ENCODE measurements at regions not wholly inside any gene's neighbourhood (a gene's known extent, or its start where the extent isn't known, plus 50 kb on each side); places are given as distances from the start of the nearest gene placed in this dataset.

DNA sequence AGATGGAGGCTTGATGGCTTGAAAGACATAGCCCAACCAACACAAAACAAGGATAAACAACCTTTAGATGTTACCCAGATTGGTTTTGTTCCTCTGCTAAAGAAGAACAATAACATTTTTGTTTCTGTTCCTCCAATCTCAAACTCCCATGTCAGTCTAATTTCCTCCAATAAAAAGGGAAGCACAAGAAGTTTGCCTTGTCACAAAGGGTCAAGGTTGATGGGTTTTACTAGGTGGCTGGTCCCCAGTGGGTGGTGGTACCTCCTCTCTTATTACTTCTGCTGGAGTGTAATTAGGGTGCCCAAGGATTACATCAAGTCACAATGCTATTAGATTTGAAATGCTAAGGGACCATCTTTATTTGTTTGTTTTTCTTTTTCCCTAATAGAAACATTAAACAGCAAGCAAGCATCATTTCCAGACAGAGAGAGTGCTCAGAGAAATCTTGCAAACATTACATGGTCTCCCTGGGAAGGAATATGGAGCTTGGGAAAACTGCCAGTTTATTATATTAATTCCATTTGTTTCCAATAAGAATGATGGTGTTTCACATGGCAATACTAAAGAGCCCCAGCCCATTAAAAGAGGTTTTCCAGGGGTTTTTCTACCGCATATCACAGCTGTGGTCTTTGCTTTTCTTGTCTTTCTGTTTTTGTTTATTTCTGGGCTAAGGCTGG is 78.3 kb upstream of the AOAH start:
- DNase-seq (ENCODE audit: low spot score): no peak

DNA sequence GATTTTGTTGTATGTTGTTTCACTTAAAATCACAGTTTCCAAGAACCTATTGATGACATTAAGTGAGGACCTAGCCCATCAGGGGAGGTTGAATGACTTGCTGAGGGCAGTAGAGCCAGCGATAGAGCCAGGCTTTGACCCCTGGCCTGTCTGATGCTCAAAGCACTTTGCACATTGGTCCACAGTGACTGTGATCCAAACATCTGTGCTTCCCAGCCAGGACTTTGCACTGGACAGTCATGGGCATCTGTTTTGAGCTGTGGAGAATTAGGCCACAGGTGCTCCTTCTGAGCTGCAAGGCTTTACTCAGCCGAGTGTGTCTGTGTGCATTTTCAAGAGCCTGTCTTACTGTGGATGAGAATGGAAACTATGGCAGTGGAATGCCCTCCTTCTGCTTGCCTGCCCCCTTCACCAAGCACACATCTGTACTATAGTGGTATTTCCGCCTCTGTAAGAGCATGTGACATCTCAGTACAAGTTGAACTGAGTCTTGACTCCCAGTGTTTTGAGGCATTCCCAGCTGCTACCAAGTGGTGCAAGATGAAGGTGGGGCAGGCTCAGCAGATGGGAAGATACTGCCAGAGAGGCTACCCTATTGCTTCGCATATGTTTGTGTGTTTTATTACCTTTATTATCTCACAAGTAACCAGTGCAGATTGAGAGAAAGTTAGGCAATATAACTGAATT is 72.7 kb upstream of the AOAH start:
- DNase-seq (ENCODE audit: low spot score): no peak

DNA sequence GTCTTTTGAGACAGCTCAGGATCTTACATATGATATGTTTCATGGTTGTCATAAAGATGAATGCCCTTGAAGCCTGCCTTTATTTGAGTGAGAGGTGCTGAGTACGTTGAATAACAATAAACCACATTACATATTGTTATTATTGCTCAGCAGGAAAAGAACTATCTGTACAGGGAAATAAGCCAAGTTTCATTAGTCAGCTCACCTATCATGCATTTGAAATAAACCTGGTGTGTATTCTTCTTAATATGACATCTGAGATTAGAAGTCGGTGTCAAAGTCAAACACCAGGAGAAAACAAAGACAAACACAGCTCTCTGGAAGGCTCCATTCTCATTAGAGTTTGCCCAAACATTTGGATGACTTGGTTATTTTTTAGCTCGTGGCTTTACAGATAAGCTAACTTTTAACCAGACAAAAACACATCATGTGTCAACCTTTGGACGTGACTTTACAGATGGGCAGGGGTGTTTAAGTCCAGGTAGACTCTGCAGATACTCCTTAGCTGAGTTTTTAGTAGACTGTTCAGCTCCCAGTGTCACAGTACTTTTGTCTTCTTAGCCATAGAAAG is 71.2 kb upstream of the AOAH start:
- no peak for DNase-seq (ENCODE audit: low spot score)

DNA sequence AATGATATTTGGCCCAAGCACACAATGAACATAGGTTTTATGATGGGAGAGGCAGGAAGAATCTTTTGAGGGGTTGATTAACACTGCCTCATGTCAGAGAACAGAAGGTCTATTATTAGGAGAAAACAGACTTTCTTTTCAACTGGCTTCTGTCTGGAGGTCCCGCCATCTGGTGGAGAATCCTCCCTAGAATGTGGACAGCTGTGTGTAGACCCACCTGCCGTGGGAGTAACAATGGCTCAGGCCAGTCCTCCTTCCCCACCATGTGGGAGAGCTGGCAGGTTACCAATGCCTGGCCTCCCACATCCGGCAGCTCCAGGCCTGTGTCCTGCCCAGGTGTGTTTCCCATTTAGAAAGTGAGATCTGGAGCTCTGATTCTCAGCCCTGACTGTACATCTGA is 70.4 kb upstream of the AOAH start:
- no peak for DNase-seq (ENCODE audit: low spot score)

DNA sequence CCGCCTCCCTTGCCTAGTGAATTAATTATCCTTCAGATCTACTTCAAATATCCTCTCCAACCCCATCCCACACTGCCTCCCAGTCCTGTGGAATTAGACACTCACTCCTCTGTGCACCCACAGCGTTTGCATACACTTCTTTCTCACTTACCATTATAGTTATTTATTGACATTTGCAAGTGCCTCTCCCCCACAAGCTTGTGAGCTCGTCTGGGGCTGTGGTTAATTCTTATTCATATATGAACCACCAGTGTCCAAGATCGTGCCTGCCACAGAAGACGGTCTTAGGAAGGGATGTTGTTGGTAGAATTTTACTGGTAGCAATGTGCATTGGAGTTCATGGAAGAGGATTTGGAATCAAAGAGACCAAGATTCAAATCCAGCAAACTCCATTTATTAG is 68.1 kb upstream of the AOAH start:
- DNase-seq (ENCODE audit: low spot score): no peak

DNA sequence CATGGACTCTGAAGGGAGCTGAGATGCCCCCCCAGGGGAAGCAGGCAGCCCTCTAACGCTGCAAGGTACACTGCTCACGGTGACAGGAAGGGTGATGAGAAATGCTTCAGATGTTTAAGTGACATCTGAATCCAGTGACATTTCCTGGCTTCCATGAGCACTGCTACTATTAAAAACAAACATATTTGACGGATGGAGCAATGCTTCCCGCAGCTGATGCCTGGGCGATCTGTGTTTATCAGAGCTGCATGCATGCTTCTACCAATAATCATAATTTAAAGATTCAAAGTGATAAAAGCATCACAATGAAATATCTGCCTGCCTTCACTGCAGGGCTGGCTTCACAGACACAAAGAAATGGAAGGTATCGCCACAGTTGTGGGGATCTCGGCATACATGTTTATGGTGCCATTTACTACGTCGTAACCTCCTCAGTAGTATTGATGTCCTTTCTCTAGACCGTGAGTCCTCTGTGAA is 66.1 kb upstream of the AOAH start:
- DNase-seq (ENCODE audit: low spot score): peak; percentile 16

DNA sequence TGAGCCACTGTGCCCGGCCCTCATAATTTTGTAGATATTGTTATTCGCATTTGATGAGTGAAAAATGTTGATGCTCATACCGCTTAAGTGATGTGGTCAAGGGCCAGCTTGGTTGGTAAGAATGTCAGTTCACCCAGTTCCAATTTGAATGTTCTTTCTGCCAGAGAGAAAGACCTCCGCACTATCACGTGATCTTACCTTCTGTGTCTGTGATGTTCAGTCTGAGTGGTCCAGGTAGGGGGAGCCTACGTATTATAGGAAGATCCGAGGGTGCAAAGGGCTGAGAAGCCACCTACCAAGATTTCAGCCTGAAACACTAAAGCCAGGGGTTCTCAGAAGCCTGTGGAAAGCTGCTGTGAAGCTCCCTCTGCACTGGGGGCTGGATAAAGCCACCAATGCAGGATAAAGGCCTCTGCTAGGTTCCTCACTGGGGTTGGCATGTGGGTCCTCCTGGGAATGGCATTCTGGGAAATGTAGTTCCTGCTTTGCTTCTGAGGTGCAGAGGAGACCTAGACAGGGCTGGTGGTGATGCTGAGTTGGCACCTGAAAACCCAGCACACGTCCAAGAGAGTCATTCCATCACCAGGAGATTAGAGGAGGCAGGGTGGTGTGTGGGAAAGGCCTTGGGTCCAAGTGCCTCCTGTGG is 64.7 kb upstream of the AOAH start:
- DNase-seq (ENCODE audit: low spot score): no peak

DNA sequence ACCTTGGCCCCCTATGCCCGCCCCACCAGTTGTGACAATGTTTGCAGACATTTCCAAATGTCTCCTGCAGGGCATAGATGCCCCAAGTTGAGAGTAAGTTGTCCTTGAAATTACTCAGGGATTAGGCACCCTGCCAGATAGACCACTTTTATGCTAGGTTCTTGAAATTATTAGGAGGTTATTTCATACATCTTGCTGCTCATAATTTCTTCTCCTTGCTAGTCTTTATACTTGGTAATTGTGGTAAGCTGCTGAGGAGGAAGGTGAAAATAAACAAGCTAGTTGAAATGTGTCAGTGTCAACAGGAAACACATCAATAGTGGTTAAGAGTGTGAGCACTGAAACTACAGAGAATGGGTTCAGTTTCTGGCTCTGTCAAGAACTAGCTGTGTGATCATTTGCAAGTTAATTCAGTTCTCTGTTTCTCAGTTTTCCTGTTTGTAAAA is 63.7 kb upstream of the AOAH start:
- DNase-seq (ENCODE audit: low spot score): no peak

DNA sequence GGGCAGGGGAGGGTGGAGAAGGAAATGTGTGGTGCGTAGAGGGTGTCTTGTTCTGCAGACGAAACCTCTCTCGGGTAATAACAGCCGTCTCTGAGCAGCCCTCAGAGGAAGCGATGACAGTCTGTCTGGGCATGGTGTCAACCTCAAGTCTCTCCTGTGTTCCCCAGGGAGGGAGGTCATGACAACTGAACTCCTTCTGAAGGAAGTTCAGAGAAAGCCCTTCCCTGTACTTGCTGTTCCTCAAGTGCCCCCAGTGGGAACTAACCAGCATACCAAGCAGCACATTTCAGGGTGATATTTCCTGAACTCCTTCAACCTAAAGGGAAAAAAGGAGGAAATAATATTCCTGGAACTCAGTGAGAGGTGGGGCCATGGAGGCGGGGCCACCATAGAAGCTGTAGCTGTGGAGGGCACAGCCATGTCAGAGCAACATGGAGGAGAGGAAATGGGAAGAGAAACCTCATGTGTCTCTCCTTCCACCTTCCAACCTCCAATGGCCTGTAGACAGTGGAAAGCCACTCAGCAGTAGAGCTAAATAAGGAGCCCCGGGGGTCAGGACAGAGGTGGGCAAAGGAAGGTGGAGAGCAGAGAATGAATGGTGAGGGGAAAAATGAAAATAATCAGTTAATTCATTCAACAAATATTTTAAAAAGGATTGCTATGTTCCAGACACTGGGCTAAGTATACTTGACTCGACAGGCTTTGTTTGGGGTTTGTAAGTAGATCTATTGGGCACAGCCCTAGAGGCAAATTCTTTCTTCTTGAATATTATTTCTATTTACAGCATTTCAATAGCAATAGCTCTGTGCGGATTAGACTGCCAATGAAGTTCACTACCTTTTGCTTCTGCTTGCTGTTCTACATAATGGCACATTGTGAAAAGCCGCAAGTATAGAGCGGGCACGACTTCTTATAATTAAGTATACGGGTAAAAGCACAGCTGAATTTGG is 61.0 kb upstream of the AOAH start:
- peak; percentile 75 for DNase-seq (ENCODE audit: low spot score)

DNA sequence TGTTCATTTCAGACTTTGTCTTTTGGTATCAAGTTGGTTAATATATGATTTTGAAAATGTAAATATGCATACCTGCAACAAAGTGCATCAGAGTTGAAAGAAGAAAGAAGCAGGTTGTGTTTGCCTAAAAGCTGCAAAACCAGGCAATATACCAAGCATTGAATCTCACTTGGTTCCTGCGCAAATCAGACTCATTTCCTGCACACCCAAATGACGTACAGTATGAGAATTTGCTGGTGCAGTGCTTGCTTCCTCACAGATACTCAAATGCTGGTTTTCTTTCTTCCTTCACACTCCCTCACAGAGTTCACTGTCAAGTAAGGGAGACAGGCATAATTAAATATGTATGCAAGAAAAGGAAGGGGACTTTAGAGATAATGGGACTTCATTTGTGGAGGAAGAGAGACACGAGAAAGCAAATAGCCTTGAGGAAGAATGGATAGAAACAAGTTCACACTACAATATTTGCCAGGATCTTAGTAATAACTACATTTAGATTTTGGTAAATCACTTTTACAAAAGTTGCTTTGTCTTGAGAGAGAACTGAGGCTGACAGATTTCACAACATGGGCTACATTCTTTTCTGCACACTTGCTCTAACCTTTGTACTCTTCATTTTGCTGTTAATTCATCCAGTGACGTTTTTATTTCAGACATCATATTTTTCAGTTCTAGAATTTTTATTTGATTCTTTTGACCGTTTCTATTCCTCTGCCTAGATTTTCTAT is 56.9 kb upstream of the AOAH start:
- DNase-seq (ENCODE audit: low spot score): no peak

DNA sequence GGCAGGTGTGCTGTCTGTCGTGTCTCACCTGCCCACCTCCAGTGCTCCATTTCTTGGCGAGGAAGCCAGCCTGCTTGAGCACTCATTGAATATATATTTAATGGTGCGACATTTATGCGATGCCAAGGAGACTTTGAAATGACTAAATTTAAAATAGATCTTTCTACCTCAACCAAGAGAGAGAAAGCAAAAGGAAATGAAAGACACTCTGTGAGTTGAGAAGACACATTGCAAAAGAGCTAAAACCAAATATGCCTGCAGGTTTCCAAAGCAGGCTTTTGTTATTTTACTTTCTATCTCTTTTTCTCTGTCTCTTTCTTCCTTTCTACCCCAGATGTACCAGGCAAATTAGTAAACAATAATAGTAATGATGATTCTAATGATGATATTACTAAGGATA is 53.6 kb upstream of the AOAH start:
- no peak for DNase-seq (ENCODE audit: low spot score)

DNA sequence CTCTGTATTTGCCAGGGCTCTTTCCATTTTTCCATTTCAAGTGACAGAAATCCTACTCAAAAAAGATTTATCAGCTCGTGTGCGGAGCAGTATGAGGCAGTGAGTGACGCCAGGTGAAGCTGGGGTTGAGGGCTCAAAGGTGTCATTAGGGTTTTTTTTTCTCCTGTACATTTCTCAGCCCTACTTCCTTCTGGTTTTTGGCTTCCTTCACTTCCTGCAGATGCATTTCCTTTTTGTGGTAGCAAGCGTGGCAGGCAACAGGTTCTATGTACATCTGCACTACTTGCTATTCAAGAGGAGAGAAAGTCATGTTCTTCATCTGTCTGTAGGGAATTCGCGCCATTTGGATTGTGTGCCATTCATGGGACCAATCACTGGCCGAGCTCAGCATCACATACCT is 52.8 kb upstream of the AOAH start:
- no peak for DNase-seq (ENCODE audit: low spot score)

DNA sequence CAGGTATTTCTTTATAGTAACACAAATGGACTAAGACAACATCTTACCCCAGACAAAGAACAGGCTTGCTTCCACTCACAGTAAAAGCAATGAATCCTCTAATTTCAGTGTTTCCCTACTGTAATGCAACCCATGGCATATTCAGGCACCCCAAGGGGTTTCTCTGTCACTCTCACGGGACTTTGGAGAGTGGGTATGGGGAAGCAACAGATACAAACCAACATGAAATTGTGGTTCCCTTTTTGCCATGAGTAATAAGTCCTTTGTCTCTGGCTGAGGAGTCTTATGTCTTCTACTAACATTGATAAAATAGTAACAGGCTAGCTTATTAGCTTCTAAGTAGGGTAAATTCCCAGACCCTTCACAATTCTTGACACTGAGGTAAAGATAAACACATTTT is 51.4 kb upstream of the AOAH start:
- no peak for DNase-seq (ENCODE audit: low spot score)

DNA sequence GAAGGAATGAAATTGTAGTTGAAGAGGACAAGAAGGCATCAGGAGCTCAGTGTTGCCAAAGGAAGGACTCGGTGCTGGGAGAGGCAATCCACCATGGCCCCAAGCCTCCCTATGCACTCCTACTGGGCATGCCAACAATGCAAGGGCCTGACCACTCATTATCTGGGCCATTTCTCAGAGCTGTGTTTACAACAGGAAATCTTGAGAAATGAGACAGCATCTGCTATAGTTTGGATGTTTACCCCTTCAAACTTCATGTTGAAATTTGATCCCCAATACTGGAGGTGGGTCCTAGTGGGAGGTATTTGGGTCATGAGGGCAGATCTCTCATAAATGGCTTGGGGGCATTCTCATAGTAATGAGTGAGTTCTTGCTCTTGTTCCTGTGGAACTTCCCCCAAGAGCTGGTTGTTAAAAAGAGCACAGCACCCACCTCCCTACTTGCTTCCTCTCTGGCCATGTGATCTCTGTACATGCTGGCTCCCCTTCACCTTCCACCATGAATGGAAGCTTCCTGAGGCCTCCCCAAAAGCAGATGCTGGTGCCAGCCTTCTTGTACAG is 50.8 kb upstream of the AOAH start:
- no peak for DNase-seq (ENCODE audit: low spot score)
